Caki2 (cell line): ENCODE measurements at regions not wholly inside any gene's neighbourhood (a gene's known extent, or its start where the extent isn't known, plus 50 kb on each side); places are given as distances from the start of the nearest gene placed in this dataset.

Experiments
- DNase-seq: peaks from one replicate; pipeline ENCODE4 v3.0.0-alpha.2; 2015; ENCODE audit warnings: low read depth
- in situ Hi-C: cut with HindIII; loops from 2 replicates; pipeline ENCODE4 v1.10.0; 2016; ENCODE audit warnings: low sequenced_read_pairs, low pct_unique_long_range_greater_than_20kb, mixed read lengths

- in situ Hi-C loops: no loop called here
- no peak for DNase-seq
These were observed 174.6 kb upstream of the SPEF2 start for GRCh38 chr5:35442885-35443639.

GRCh38 chr5:35440409-35440808, 177.3 kb upstream of the SPEF2 start:
- in situ Hi-C loops: no loop called here
- DNase-seq: no peak

- in situ Hi-C loops: no loop called here
- no peak for DNase-seq
These were observed 178.9 kb upstream of the SPEF2 start for GRCh38 chr5:35438786-35439185.

- DNase-seq: no peak
- in situ Hi-C loops: no loop called here
These were observed 179.4 kb upstream of the SPEF2 start for GRCh38 chr5:35438288-35438687.

GRCh38 chr5:35436400-35437057, 181.1 kb upstream of the SPEF2 start:
- DNase-seq: peak; percentile 10
- in situ Hi-C loops: no loop called here

- no peak for DNase-seq
These were observed 187.1 kb upstream of the SPEF2 start for GRCh38 chr5:35430381-35431162.

GRCh38 chr5:35420200-35420599, 189.9 kb upstream of the PRLR start:
- in situ Hi-C loops: no loop called here
- no peak for DNase-seq

More at GRCh38 chr5:35430381-35431162, 187.1 kb upstream of the SPEF2 start:
- in situ Hi-C loops: no loop called here

GRCh38 chr5:35417040-35417439, 186.8 kb upstream of the PRLR start:
- in situ Hi-C loops: no loop called here
- DNase-seq: no peak

GRCh38 chr5:35416217-35416988, 186.1 kb upstream of the PRLR start:
- DNase-seq: no peak
- in situ Hi-C loops: no loop called here

GRCh38 chr5:35415309-35415708, 185.0 kb upstream of the PRLR start:
- DNase-seq: no peak
- in situ Hi-C loops: no loop called here

GRCh38 chr5:35409361-35409760, 179.1 kb upstream of the PRLR start:
- no peak for DNase-seq
- in situ Hi-C loops: no loop called here

GRCh38 chr5:35408146-35408545, 177.9 kb upstream of the PRLR start:
- DNase-seq: no peak
- in situ Hi-C loops: no loop called here

GRCh38 chr5:35407697-35408096, 177.4 kb upstream of the PRLR start:
- in situ Hi-C loops: no loop called here
- DNase-seq: no peak

GRCh38 chr5:35405938-35406337, 175.7 kb upstream of the PRLR start:
- DNase-seq: no peak
- in situ Hi-C loops: no loop called here

GRCh38 chr5:35404701-35405100, 174.4 kb upstream of the PRLR start:
- no peak for DNase-seq
- in situ Hi-C loops: no loop called here

- DNase-seq: peak; percentile 2
- in situ Hi-C loops: no loop called here
These were observed 163.6 kb upstream of the PRLR start for GRCh38 chr5:35393901-35394300.

- in situ Hi-C loops: no loop called here
- no peak for DNase-seq
These were observed 154.4 kb upstream of the PRLR start for GRCh38 chr5:35384658-35385057.

- in situ Hi-C loops: no loop called here
- DNase-seq: no peak
These were observed 152.8 kb upstream of the PRLR start for GRCh38 chr5:35383041-35383440.

- DNase-seq: no peak
- in situ Hi-C loops: no loop called here
These were observed 147.4 kb upstream of the PRLR start for GRCh38 chr5:35377653-35378052.
